BJ (cell line): ENCODE measurements at regions not wholly inside any gene's neighbourhood (a gene's known extent, or its start where the extent isn't known, plus 50 kb on each side); places are given as distances from the start of the nearest gene placed in this dataset.

Source experiments
- CTCF ChIA-PET: fragments of 350-600 bp; formaldehyde crosslinking; extraction: SDS; loops from one replicate; lab custom pipeline; 2021; ENCODE audit warnings: antibody characterized with exemption, inconsistent platforms; lab: Yijun Ruan, JAX
- POLR2A ChIA-PET: fragments of 300-600 bp; sonication (Branson Sonifier 250); formaldehyde crosslinking; extraction: SDS; loops from one replicate; lab custom pipeline; 2021; ENCODE audit warnings: antibody characterized with exemption; lab: Charles Lee
- DNase-seq: peaks from one replicate; pipeline ENCODE4 v3.0.0-alpha.2; 2011; ENCODE audit warnings: low read depth
- H3K27me3 ChIP-seq: 2 replicates; pipeline ENCODE4 v1.6.0; 2011; ENCODE audit warnings: low read length; ENCODE audit not compliant: control insufficient read depth, insufficient read depth
- H3K36me3 ChIP-seq: 2 replicates; pipeline ENCODE4 v1.5.1; 2011; ENCODE audit warnings: low read length; ENCODE audit not compliant: control insufficient read depth, insufficient read depth
- H3K4me3 ChIP-seq: 2 replicates; pipeline ENCODE4 v1.5.1; 2011; ENCODE audit warnings: low read depth, mild to moderate bottlenecking, control low read depth, low read length
- TF ChIP-seq, protein P1 (sequence below): IDR thresholded peaks from 2 replicates; pipeline ENCODE4 v1.5.1; 2011; ENCODE audit warnings: low read depth, mild to moderate bottlenecking, control low read depth, inconsistent platforms, low read length, moderate library complexity; ENCODE audit not compliant: insufficient read depth

DNA sequence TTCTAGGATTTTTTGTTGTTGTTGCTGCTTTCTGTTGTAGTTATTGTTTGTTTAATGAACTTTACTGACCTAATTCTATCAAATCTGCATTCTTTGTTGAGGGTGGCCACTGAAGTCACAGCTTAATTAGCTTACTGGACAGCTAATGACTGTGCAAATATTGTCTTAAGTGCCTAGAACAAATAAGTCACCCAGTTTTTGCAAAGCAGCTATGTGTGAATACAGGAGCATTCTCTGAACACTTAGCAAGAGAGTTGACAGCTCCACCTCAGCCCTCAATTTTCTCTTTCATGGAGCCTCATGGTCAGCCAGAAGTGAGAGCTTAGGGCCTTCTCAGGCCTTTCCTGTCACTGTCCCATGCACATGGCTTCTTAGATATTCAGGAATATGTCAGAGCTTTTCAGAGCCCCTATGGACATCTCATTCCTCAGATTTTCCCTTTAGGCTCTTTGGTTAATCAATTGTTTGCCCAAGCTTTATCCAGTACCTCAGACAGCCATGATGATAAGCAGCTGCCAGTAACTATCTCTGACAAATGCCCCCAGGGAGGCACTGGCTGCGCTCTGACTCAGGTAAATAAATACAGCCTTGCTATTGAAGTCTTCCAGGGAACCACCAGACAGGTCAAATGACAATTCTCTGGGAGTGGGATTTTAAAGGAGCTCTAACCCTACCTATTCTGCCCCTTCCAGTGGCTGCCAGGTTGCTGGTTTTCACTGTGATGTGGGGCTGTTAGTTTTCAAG lies 241.4 kb upstream of the IL12B start:
- POLR2A ChIA-PET, result no interaction called here
- Histone ChIP-seq H3K4me3 (no peak overlapping the region), H3K27me3 (peaks cover 3% of the 10 kb centered on the region; the same call in 1 of the 2 replicates), H3K36me3 (no peaks in the 10 kb centered on the region)
- no peak for DNase-seq
- TF ChIP-seq, protein P1, sequence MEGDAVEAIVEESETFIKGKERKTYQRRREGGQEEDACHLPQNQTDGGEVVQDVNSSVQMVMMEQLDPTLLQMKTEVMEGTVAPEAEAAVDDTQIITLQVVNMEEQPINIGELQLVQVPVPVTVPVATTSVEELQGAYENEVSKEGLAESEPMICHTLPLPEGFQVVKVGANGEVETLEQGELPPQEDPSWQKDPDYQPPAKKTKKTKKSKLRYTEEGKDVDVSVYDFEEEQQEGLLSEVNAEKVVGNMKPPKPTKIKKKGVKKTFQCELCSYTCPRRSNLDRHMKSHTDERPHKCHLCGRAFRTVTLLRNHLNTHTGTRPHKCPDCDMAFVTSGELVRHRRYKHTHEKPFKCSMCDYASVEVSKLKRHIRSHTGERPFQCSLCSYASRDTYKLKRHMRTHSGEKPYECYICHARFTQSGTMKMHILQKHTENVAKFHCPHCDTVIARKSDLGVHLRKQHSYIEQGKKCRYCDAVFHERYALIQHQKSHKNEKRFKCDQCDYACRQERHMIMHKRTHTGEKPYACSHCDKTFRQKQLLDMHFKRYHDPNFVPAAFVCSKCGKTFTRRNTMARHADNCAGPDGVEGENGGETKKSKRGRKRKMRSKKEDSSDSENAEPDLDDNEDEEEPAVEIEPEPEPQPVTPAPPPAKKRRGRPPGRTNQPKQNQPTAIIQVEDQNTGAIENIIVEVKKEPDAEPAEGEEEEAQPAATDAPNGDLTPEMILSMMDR, result no peak
- CTCF ChIA-PET, result interaction anchor here (0.6 kb wide), 1 partner anchor 46 kb away, joined by 3 read pairs; no protein-coding TSS in a partner anchor

DNA sequence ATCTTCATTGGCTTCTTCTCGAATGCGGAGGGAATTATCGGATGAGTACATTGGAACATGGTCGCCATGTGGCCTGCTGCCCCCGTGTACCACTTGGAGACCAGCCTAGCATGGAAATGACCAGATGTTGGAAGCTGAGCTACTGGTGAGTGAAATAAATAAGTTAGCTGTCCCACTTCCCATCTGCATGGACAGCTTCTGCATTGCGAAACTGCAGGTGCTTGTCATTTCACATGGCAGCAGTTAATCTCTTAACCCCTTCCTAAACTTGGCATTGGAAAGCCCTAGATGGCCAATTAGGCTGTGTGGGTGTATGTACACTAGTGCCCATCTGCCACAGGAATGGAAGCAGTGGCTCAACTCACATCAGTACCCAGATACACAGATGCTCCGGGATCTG lies 246.6 kb upstream of the IL12B start:
- H3K36me3 ChIP-seq, result no peaks in the 10 kb centered on the region
- H3K27me3 ChIP-seq, result no peaks in the 10 kb centered on the region
- DNase-seq, result no peak
- TF ChIP-seq, protein P1, result no peak
- POLR2A ChIA-PET, result no interaction called here
- CTCF ChIA-PET, result no interaction called here
- no peak overlapping the region for H3K4me3 ChIP-seq

DNA sequence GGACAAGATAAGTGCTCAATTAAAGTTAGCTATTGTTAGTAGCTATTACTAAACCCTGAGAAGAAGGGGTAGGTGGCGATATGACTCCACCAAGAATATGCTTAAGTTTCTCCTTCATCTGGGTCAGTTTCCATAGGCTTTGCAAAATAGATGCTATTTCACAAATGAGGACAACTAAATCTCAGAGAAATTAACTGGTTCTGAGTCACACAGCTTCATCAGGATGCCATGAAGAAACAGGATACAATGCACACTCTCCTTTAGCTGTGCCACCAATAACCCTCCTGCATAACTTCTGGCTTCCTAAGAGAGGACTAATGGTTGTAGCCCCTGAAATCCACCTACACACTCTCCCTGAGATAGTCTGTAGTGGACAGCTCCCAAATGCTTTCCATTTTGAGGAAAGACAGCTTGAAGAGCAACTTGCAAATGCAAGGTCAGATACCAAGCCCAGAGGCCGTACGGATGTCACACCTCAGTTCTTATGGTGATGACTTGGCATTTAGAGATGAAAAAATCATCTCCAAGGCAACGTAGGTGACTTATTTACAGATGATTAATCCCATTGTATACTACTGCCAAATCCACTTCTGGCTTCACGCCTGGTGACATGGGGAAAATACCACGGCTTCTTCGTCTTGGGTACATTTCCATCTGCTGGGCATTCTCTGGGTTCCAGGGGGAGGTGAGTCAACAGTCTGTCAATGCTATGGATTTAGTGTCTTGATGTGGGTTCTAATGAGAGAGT lies 251.4 kb upstream of the IL12B start:
- no peak for DNase-seq
- Histone ChIP-seq H3K36me3 (no peaks in the 10 kb centered on the region), H3K27me3 (no peaks in the 10 kb centered on the region), H3K4me3 (no peak overlapping the region)
- TF ChIP-seq, protein P1, result no peak
- POLR2A ChIA-PET, result no interaction called here
- CTCF ChIA-PET, result interaction anchor here (0.7 to 1.4 kb wide), 5 partner anchors 12 to 377 kb away, joined by 3 to 5 read pairs (median 3); no protein-coding TSS in a partner anchor

DNA sequence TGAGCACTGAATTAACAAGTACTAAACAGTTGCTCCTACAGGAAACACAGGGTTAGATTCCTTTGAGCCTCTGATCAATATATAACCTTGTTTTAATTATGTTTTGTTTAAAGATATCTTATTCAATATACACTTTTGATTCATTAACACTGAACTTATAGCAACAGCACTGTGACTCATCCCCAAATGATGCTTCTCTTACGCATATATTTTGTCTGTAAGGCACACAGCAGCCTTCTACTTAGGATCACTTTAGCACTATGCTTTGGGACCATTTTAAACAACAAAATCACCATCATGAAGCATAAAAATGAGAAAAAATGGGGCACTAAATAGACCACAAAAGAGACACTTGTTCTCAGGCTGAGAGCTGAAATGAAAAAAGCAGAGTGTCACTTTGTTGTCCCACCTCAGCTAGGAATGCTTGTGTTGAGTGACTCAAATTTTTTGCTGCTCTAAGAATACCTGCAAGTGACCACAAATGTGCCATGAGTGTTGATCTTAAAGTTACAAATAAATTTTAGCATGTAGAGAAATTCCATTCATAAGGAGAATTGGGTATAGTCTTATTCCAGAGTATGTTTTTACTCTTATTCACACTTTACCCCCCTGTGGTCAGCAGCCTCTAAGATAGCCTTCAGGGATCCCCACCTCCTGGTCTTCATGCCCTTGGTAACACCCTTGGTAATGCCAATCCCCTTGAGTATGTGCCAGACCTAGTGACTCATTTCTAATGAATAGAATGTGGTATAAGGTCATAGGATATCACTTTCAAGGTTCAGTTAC lies 252.7 kb upstream of the IL12B start:
- POLR2A ChIA-PET, result no interaction called here
- DNase-seq, result no peak
- H3K4me3 ChIP-seq, result no peak overlapping the region

More for the DNA sequence above, 252.7 kb upstream of the IL12B start:
- CTCF ChIA-PET, result no interaction called here
- TF ChIP-seq, protein P1, result no peak
- H3K27me3 ChIP-seq, result no peaks in the 10 kb centered on the region
- H3K36me3 ChIP-seq, result no peaks in the 10 kb centered on the region
